Neuronal stem cell (in vitro differentiated cells): ENCODE measurements at regions not wholly inside any gene's neighbourhood (a gene's known extent, or its start where the extent isn't known, plus 50 kb on each side); places are given as distances from the start of the nearest gene placed in this dataset.

Experiments used
- DNase-seq: peaks from one replicate; pipeline ENCODE4 v3.0.0-alpha.2; 2013; ENCODE audit warnings: low spot score
- H2AFZ ChIP-seq: one replicate; pipeline ENCODE4 v1.6.1; 2013; ENCODE audit warnings: mild to moderate bottlenecking, low read length, inconsistent platforms
- H2AK5ac ChIP-seq: 2 replicates; pipeline ENCODE4 v1.6.1; 2013; ENCODE audit warnings: low read depth, mild to moderate bottlenecking, inconsistent platforms, low read length, moderate library complexity, mixed read lengths
- H2BK120ac ChIP-seq: 2 replicates; pipeline ENCODE4 v1.6.1; 2013; ENCODE audit warnings: low read depth, mild to moderate bottlenecking, inconsistent platforms, low read length, moderate library complexity, mixed read lengths
- H2BK12ac ChIP-seq: one replicate; pipeline ENCODE4 v1.6.1; 2013; ENCODE audit warnings: low read length, inconsistent platforms
- H2BK15ac ChIP-seq: 2 replicates; pipeline ENCODE4 v1.6.1; 2013; ENCODE audit warnings: mild to moderate bottlenecking, low read length, inconsistent platforms, mixed read lengths
- H2BK5ac ChIP-seq: one replicate; pipeline ENCODE4 v1.6.1; 2013; ENCODE audit warnings: inconsistent platforms, mild to moderate bottlenecking, low read length, moderate library complexity
- H3K14ac ChIP-seq: one replicate; pipeline ENCODE4 v1.6.1; 2013; ENCODE audit warnings: low read length, inconsistent platforms
- H3K18ac ChIP-seq: 2 replicates; pipeline ENCODE4 v1.6.1; 2013; ENCODE audit warnings: low read length, inconsistent platforms
- H3K23ac ChIP-seq: 2 replicates; pipeline ENCODE4 v1.6.1; 2013; ENCODE audit warnings: low read depth, mild to moderate bottlenecking, mixed read lengths, low read length, inconsistent platforms; ENCODE audit not compliant: poor library complexity
- H3K27ac ChIP-seq: replicated peaks from 3 replicates; pipeline ENCODE4 v1.5.1; 2013; ENCODE audit warnings: low read length, inconsistent platforms
- H3K27me3 ChIP-seq, 3 experiments: 2 replicates each; pipeline ENCODE4 v1.6.1; 2013; ENCODE audit warnings: low read length in 3 of 3, mild to moderate bottlenecking in 2 of 3, inconsistent platforms in 1 of 3, low read depth in 1 of 3, mixed read lengths in 1 of 3, moderate library complexity in 1 of 3; ENCODE audit not compliant: control insufficient read depth in 3 of 3, insufficient read depth in 3 of 3
- H3K36me3 ChIP-seq, 2 donors: replicated peaks in 1 of 2; 2 replicates each; pipeline ENCODE4 v1.6.1; 2013; ENCODE audit warnings: low read length in 2 of 2; ENCODE audit not compliant: control insufficient read depth in 2 of 2, insufficient read depth in 2 of 2
- H3K4ac ChIP-seq: 2 replicates; pipeline ENCODE4 v1.6.1; 2013; ENCODE audit warnings: inconsistent platforms, mild to moderate bottlenecking, low read length, moderate library complexity
- H3K4me1 ChIP-seq, 2 donors: 1 replicate in 1 of 2; 2 replicates in 1 of 2; pipeline ENCODE4 v1.6.1; 2013; ENCODE audit warnings: low read length in 2 of 2, low read depth in 1 of 2; ENCODE audit not compliant: control insufficient read depth in 2 of 2, insufficient read depth in 1 of 2
- H3K4me2 ChIP-seq: one replicate; pipeline ENCODE4 v1.6.1; 2013; ENCODE audit warnings: mild to moderate bottlenecking, low read length, inconsistent platforms; ENCODE audit not compliant: insufficient read depth, poor library complexity, severe bottlenecking
- H3K4me3 ChIP-seq, 2 donors: 2 replicates each; pipeline ENCODE4 v1.5.1; 2013; ENCODE audit warnings: low read length in 2 of 2, mild to moderate bottlenecking in 2 of 2, inconsistent platforms in 1 of 2, moderate library complexity in 1 of 2
- H3K79me1 ChIP-seq: one replicate; pipeline ENCODE4 v1.6.1; 2013; ENCODE audit warnings: low read depth, mild to moderate bottlenecking, inconsistent platforms, low read length, moderate library complexity
- H3K9ac ChIP-seq: one replicate; pipeline ENCODE4 v1.6.1; 2013; ENCODE audit warnings: mild to moderate bottlenecking, low read depth, low read length, inconsistent platforms; ENCODE audit not compliant: poor library complexity
- H3K9me3 ChIP-seq, 2 donors: replicated peaks in 1 of 2; 2 replicates each; pipeline versions ENCODE3 to v1.6.1; 2013; ENCODE audit warnings: low read length in 2 of 2, mild to moderate bottlenecking in 2 of 2, inconsistent platforms in 1 of 2, low read depth in 1 of 2, mixed read lengths in 1 of 2, moderate library complexity in 1 of 2; ENCODE audit not compliant: control insufficient read depth in 2 of 2, insufficient read depth in 1 of 2
- H4K8ac ChIP-seq: one replicate; pipeline ENCODE4 v1.6.1; 2013; ENCODE audit warnings: low read depth, mild to moderate bottlenecking, inconsistent platforms, low read length, moderate library complexity
- H4K91ac ChIP-seq: one replicate; pipeline ENCODE4 v1.6.1; 2013; ENCODE audit warnings: low read length, low read depth, mild to moderate bottlenecking, inconsistent platforms; ENCODE audit not compliant: poor library complexity
- WGBS, 2 donors: extraction: QIAGEN DNeasy Blood & Tissue Kit; methylation state at CpG; one replicate each; pipeline ENCODE4 v1.1.7; 2013; ENCODE audit warnings: missing lambda C conversion rate in 2 of 2, mixed read lengths in 1 of 2; ENCODE audit not compliant: insufficient read length in 2 of 2, insufficient replicate concordance in 1 of 2; ENCODE audit errors: extremely low coverage in 2 of 2; 5-methylcytosine and 5-hydroxymethylcytosine counted together

DNA sequence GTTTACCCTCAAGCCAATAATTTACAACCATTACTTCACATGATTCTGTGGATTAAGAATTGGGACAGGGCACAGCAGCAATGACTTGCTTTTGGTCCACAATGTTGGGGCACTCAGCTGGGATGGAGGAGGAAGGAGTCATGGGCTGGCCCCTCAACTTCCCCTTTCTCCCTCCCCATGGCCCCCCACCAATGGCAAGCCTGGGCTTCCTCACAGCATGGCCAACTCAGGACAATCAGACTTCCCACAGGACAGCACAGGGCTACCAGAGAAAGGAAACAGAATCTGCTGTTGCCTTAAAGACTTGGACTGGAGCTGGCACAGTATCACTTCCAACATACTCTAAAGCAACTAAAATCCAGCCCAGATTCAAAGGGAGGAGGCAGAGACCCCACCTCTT, 160.7 kb downstream of the PTPN20 start:
- Histone ChIP-seq H2BK5ac (no peak overlapping the region), H2AFZ (peak overlapping the region; percentile 57), H3K4me3 (no peak overlapping the region), H3K36me3 (no peaks in the 10 kb centered on the region), H3K18ac (no peak overlapping the region), H2AK5ac (no peak overlapping the region), H3K27ac (no peak overlapping the region), H2BK15ac (no peak overlapping the region), H3K9me3 (no peaks in the 10 kb centered on the region), H3K4me2 (no peak overlapping the region), H3K23ac (no peak overlapping the region), H3K4me1 (peaks cover 0 to 3% of the 10 kb centered on the region in 2 donors), H3K4ac (no peak overlapping the region), H4K91ac (no peak overlapping the region), H3K79me1 (no peaks in the 10 kb centered on the region), H3K27me3 (no peaks in the 10 kb centered on the region), H3K14ac (no peak overlapping the region), H2BK12ac (no peak overlapping the region), H2BK120ac (no peak overlapping the region), H4K8ac (no peak overlapping the region), H3K9ac (no peak overlapping the region)
- DNase-seq: no peak

DNA sequence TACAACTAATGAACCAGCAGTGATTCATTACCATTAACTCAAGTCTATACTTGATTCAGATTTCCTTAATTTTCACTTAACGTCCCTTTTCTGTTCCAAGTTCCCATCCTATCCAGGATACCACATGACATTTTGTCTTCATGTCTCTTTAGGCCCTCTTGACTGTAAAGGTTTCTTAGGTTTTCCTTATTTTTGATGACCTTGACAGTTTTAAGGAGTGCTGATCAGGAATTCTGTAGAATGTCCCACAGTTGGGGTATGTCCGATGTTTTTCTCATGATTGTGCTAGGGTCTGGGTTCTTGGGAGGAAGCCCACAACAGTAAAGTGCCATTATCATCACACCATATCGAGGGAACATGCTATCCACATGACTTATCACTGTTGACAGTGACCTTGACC, 162.7 kb downstream of the PTPN20 start:
- no CpG with 5 or more reads among the region's 3 CpGs for WGBS, 2 donors
- Histone ChIP-seq H3K36me3 (no peaks in the 10 kb centered on the region), H3K4ac (no peak overlapping the region), H4K91ac (no peak overlapping the region), H2BK5ac (no peak overlapping the region), H3K9me3 (peaks cover 0 to 3% of the 10 kb centered on the region in 2 donors), H3K14ac (no peak overlapping the region), H3K4me1 (peaks cover 0 to 4% of the 10 kb centered on the region in 2 donors), H3K4me3 (no peak overlapping the region), H3K18ac (no peak overlapping the region), H2BK15ac (no peak overlapping the region), H2AK5ac (no peak overlapping the region), H3K23ac (no peak overlapping the region), H3K4me2 (no peak overlapping the region), H3K79me1 (no peaks in the 10 kb centered on the region), H2BK120ac (no peak overlapping the region), H3K9ac (no peak overlapping the region), H3K27me3 (no peaks in the 10 kb centered on the region), H4K8ac (no peak overlapping the region), H2BK12ac (no peak overlapping the region), H2AFZ (no peak overlapping the region), H3K27ac (no peak overlapping the region)
- no peak for DNase-seq

DNA sequence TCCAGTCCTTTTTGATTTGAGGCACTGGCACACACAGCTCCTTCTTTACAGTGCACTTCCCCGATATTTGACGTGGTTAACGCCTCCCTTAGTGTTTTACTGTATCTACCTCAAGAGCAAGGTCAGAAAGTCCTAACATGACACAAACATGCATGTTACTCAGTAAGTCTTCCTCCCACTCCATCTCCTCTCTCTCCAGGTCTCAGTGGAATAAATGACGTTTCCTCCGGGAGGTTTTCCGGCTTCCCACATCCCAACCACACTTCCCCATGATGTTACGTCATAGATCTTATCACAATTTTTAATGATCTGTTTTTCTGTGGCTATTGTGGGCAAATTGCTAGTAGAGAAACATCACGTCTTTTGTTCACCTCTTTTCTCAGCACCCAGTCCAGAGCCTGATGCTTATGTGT, 165.7 kb downstream of the PTPN20 start:
- no peaks in the 10 kb centered on the region for H3K79me1 ChIP-seq
- no peak overlapping the region for H3K18ac ChIP-seq
- no peak overlapping the region for H3K4me2 ChIP-seq
- WGBS, 2 donors: no CpG with 5 or more reads among the region's 8 CpGs
- H3K4me3 ChIP-seq: no peak overlapping the region
- H3K4ac ChIP-seq: no peak overlapping the region
- H2BK120ac ChIP-seq: no peak overlapping the region
- no peak overlapping the region for H2BK5ac ChIP-seq
- no peak overlapping the region for H2AK5ac ChIP-seq
- no peak overlapping the region for H3K14ac ChIP-seq
- peaks cover 0 to 18% of the 10 kb centered on the region in 2 donors for H3K4me1 ChIP-seq
- H2BK12ac ChIP-seq: no peak overlapping the region
- peaks cover 0 to 3% of the 10 kb centered on the region in 2 donors for H3K9me3 ChIP-seq
- no peak overlapping the region for H3K9ac ChIP-seq
- H2BK15ac ChIP-seq: no peak overlapping the region
- no peak overlapping the region for H2AFZ ChIP-seq
- no peaks in the 10 kb centered on the region for H3K36me3 ChIP-seq
- H4K8ac ChIP-seq: no peak overlapping the region
- no peak for DNase-seq
- no peaks in the 10 kb centered on the region for H3K27me3 ChIP-seq
- no peak overlapping the region for H3K27ac ChIP-seq
- H4K91ac ChIP-seq: no peak overlapping the region
- no peak overlapping the region for H3K23ac ChIP-seq

DNA sequence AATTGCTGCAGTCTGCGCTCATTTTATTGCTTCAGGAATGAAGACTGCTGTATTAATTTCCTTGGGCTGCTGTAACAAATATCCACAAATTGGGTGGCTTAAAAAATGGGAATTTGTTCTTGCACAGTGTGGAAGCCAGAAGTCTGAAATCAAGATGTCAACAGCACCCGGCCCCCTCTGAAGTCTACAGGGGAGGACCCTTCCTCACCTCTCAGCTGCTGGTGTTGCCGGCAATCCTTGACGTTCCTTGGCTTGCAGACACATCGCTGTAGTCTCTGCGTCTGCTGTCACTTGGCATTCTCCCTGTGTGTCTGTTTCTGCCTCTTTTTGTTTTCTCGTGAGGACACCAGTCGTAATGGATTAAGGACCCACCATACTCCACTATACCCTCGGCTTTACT, 166.2 kb downstream of the PTPN20 start:
- H3K4me3 ChIP-seq: no peak overlapping the region
- DNase-seq: no peak

More for the DNA sequence above, 166.2 kb downstream of the PTPN20 start:
- Histone ChIP-seq H3K4me1 (peaks cover 0 to 18% of the 10 kb centered on the region in 2 donors), H2AK5ac (no peak overlapping the region), H3K23ac (no peak overlapping the region), H3K27me3 (no peaks in the 10 kb centered on the region), H3K9ac (no peak overlapping the region), H3K36me3 (no peaks in the 10 kb centered on the region), H2BK5ac (no peak overlapping the region), H2BK15ac (no peak overlapping the region), H3K4ac (no peak overlapping the region), H3K9me3 (peaks cover 0 to 3% of the 10 kb centered on the region in 2 donors), H2BK120ac (no peak overlapping the region), H3K4me2 (no peak overlapping the region), H2AFZ (no peak overlapping the region), H3K79me1 (no peaks in the 10 kb centered on the region), H2BK12ac (no peak overlapping the region), H3K14ac (no peak overlapping the region), H4K8ac (no peak overlapping the region), H3K18ac (no peak overlapping the region), H3K27ac (no peak overlapping the region), H4K91ac (no peak overlapping the region)
- no CpG with 5 or more reads among the region's 9 CpGs for whole genome bisulfite sequencing, 2 donors
